Hematopoietic multipotent progenitor cell treated with erythropoietin and hydrocortisone succinate and interleukin-3 and kit ligand, for 15 days (in vitro differentiated cells): ENCODE measurements at regions not wholly inside any gene's neighbourhood (a gene's known extent, or its start where the extent isn't known, plus 50 kb on each side); places are given as distances from the start of the nearest gene placed in this dataset.

Source experiments
- DNase-seq: peaks from one replicate; pipeline ENCODE4 v3.0.0-alpha.2; 2015; ENCODE audit warnings: low spot score

DNA sequence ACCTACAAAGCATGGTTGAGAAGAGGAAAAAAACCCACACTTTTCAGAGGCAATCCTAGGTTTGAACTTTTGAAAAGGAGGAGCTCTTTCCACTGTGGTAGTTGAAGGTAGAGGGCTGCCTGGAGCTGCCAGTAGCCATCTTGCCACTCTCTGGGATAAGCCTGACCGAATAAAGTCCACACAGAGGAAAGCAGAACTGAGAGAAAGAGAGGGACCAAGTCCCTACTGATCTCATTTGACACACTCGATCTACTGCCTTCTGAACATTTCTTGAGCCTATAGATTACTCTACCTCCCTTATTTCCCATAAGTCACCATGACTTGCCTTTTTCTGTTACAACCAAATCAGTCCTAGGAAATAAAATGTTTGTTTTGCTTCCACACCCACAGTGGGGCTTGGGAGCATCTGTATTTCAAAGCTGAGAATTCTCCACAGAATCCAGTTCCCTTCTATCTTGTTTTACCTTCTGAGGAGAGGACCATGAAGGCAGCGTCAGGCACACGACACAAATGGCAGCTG is 147.0 kb upstream of the PTPRK start:
- no peak for DNase-seq

DNA sequence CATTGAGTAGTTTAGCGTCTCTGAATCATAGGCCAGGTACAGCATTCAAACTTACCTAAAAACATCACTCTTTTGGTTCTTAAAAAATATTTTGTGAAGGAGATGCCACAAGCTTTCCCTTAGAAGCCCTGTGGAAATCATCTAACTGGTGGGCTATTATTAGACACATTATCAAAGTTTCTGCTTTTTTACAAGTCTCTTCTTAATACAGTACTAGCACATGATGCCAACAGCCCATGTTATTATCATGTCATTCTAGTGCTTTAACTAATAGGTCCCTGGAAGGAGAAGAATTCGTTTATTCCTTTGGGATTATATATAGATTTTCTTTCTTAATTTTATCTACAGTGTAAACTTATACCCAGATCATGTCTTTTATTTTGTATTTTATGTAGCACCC is 146.0 kb upstream of the PTPRK start:
- DNase-seq = no peak

DNA sequence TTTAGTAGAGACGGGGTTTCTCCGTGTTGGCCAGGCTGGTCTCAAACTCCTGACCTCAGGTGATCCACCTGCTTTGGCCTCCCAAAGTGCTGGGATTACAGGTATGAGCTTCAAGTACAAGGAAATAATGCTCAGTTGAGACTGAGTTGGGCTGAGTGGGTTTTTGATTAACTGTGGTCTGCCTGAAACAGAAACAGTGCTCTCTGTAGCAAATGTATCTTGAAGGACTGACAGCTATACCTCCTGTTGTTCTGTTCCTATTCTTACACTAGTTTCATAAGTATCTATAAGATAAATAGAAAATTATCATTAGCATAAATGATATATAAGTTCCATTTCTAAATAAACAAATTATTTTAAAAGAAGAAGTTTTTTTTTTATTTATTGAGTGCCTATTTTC is 142.8 kb upstream of the PTPRK start:
- no peak for DNase-seq

DNA sequence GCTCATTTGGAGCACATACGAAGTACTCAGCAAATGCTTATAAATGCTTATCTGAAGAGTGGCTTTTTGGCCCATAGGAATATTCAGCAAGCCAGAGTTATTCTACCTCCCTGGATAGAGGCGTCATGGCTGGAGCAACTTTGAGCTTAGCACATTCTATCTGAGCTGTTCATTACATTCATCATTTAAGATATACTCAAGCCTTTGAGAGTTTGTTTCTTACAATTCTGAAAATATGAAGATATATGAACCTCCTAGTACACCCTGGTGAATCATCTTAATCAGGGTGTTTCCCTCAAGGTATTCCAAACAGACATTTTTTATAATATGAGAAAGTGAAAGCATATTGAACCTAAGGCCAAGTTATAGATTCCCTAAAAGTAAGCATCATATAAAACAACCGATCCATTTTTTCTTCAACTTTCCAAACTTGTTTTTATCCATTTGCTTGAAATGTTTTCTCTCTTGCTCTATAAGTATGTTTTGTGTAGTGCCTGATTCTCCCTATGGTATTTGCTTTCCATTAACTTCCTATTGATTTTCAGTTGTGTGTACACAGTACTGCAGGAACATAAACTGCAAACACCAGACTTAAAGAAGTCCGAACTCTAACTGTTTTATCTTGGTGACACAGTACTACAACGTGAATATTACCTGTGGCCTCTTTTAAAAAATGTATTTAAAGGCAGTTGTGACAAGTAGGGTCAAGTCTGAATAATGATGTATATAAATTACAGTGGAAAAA is 139.7 kb upstream of the PTPRK start:
- no peak for DNase-seq

DNA sequence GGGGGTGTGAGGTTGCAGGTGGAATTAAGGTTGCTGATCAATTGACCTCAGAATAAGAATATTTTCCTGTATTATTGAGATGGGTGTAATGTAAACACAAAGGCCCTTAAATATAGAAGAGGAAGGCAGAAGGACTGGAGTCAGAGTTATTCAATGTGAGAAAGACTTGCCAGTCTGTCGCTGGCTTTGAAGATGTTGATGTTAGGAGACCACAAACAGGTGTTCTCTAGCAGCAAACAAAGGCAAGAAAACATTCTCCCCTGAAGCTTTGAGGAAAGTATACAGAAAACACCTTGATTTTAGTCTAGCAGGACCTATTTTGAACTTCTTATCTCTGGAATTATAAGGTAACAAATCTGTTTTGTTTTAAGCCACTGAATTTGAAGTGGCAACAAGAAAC is 138.9 kb upstream of the PTPRK start:
- DNase-seq = no peak

DNA sequence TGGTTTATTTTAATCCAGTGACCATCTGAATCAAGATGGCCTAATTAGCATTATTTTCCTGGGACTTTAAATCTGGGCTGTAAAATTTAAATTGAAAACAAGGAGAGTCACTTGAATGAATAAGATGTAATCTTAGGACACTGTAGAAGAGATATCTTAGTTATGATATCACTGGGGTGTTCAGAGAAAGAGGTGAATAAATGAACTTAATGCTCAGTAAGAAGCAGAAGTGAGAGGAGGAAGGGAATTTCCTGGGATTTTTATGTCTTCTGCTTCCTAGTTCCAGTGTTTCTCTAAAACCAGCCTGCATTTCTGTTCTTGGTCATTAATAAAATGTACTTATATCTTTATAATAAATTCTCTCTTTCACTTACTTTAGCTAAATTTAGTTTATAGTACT is 136.8 kb upstream of the PTPRK start:
- DNase-seq = no peak

DNA sequence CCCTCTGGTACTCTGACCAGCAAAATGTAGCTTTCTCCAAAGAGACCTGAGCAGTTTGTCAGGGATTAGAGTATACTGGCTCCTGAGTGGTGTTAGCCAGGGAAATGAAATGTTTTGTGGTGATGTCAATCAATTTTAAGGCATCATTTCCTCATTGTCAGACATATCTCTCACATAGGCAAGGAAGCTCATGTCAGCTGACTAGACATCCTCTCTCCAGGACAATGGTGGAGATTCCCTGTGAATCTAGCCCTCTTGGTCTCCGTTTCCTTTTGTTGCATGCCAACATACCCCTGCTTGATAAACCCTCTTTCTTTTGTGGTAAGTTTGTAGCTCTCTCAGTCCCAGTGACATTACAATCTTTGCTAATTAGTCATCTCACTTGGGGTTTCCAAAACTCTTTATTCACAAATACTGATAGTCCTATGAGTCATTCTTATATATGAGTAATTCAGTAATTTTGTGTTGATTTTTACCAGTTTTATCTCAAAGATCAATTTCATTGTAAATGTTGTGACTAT is 135.6 kb upstream of the PTPRK start:
- no peak for DNase-seq

DNA sequence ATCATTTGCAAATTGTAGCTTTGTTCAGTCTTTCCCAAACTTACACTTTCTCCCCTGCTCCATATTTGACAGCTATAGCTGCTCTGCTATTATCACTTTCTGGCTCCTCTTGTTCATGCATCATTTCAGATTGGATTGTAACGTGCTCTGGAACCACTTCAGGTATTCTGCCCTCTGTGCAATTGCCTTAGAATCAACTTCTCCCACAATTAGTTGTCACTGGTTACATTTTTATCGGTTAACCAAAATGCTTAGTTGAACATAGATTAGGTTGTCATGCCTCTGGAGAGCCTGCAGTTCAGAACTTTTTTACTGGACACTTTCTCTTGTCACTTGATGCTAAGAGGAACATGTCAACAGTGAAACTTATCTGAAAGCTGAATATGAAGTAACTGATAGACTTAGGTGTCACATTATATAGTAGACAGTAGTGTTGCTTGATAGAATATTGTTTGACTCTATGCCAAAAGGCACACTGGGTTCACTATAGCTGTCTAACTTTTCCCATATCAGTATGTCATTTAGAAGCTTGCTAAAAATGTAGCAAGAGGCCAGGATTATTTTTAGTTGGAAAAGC is 127.7 kb upstream of the PTPRK start:
- no peak for DNase-seq

DNA sequence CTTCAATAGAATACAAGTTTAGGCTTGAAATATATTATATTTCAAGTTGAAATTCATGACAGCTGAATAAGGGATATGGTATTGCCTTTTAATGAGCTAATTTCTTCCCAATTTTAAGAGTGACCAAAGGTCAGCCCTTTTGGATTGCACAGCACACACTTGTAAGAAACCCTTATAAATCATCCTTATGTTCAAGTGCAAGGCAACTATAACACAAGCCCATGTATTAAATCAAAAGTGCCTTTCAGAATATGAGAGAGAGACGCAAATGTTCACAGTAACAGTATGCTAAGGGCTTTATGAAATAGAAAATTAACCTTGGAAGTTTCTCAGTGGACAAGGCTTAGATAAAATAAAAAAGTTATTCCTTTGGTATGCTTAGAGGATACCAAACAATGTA is 121.7 kb upstream of the PTPRK start:
- no peak for DNase-seq

DNA sequence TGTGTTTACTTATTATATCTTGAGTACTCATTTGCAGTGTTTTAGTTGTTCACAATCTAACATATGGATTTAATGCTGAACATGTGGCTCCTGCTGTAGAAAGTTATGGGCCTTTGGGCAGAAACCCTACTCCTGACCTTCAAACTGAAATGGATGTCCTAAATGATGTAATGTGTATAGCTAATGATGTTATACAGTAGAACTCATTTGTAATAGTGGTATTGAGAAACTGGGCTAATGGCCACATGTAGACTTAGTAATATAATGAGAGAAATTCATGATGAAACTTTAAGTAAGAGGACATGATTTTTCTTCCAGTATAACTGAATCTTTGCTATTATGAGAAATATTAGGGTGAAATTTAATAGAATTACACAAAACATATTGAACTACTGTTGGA is 121.3 kb upstream of the PTPRK start:
- no peak for DNase-seq

DNA sequence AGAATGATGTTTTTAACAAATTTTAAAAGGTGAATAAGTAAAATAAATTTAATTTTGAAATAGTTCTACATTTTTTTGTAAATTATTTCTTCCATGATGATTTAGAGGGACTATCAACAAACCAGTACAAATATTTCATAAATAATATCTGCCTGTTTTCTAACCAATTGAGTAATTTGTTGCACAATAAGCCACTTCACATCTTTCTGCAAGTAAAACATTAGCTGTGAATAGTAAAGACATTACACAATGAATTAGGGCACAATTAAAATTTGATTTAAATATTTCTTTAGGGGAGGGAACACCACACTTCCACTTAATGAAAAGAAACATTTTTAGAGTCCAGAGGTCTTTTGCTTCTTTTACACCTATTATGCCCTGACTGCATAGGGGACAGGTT is 118.4 kb upstream of the PTPRK start:
- DNase-seq = no peak

DNA sequence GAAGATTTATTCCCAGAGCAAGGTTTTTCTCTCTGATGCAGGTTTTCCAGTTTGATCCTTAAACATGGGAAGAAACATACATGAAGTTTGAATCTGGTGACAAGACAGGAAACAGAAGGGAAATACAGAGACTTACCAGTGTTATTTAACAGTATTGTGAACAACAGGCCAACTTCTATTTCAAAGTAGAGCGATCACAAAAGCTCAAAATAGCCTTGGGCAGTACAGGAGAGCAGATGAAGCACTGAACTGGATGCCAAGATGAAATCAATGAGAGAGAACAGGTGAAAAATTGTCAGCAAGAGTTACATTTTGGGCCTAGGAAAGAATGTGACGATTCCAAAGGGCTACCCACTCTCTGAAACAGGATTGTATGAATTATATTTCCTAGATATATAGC is 114.8 kb upstream of the PTPRK start:
- no peak for DNase-seq

DNA sequence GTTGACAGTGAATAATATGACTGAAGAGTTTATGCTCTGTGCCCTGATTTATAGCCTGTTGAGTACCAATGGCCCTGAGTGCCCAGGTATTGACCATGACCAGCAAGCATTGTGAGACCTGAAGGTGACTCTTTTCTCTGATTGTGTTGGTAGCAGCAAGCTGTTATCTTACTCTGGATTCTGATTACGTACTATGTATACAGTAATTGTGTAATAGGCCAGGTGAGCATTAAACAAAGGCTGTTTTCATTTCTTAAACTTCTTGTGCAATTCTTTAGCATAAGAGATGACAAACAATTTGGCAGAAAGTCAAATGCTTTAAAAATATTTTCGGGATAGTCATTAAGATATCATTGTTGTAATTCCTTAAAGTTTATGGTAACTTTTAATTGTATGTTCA is 111.7 kb upstream of the PTPRK start:
- no peak for DNase-seq

DNA sequence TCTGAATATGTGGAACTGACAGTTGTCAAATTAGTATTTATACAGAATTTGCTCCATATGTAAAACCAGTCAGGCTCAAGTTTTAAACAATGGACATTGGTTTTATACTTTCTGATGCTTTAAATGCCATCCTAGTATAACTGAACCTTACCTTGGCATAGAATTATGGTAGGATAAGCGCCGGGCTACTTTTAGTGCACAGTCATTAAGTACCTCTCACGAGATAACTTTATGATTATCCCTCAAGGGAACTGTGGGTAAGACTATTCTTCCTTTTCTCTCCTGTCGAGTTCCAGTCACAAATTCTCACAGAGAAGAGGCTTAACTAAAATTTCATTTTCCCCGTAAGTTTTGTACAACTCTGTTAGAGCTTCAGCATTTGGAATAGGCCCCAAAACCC is 110.6 kb upstream of the PTPRK start:
- DNase-seq = no peak

DNA sequence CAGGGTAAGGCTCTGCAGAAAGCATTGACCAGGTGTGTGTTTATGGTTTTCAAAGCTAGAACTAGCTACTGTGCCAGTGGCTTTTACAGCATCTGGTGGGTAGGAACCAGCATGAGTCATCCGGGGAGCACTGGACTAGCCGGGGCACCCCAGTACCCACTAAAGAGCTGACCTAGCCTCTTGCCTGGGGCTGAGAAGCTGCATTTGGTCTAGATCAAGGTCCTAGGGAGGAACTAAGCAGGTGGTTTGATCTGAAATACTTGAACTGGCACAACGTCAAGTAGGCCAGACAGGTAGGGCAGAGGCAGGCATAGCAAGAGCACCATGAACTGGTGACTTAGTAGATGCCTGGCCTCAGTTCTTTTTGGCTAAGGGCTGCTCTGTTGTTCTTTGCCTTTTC is 109.8 kb upstream of the PTPRK start:
- DNase-seq = no peak

DNA sequence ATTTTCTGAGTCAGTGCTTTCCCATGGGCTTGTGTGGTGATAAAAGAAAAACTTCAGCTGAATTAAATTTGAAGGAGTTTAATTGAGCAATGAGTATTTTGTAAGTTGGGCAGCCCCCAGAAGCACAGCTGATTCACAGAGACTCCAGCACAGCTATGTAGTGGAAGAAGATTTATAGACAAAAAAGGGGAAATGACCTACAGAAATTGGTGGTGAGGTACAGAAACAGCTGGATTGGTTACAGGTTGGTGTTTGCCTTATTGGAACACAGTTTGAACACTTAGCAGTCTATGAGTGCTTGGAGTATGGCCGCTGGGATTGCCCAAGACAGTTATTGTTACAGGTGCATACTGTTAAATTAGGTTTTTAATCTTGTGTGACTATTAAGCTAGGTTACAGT is 96.9 kb upstream of the PTPRK start:
- no peak for DNase-seq

DNA sequence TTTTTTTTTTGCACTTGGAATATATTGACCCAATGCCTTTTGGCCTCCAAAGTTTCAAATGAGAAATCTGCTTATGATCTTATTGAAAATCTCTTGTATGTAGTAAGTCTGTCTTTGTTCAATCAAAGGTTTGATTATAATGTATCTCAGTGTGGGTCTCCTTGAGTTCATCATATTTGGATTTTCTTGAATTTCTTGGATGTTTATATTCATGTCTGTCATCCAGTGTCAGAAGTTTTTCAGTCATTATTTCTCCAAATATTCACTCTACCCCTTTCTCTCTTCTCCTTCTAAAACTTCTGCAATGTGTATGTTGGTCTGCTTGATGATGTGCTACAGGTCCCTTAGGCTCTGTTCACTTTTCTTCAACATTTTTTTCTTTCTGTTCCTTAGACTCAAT is 95.9 kb upstream of the PTPRK start:
- no peak for DNase-seq

DNA sequence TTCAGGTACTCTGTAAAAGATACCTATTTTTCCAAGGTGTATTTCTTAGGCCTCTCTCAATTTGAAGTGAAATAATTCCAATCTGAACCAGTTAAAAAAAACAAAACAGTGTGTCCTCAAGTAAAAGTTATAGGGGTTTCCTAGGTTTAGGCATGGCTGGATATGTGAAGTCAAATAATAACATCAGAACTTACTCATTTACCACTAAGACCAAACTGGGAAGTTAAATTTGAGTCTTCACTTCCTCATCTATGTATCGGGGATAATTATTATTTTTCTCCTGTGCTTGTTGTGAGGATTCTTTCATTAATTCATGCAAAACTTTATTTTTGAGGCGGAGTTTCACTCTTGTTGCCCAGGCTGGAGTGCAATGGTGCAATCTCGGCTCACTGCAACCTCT is 86.2 kb upstream of the PTPRK start:
- no peak for DNase-seq

DNA sequence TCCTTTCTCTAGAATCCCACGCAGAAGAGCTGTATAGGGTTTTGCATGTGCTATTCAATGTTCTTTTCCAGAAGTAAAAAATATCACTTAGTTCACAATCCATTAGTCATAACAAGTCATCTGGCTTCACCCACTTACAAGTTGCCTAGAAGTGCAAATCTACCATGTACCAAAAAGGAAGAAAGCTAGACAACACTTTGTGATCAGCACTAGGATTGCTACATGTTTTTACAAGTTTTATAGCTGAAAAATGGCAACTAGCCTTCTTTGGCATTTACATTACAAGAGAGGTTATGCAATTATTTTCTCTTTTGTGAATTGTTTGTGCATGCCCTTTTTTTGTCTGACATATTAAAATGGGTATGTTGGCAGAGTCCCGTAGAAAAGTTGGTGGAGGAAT is 85.6 kb upstream of the PTPRK start:
- DNase-seq = no peak

DNA sequence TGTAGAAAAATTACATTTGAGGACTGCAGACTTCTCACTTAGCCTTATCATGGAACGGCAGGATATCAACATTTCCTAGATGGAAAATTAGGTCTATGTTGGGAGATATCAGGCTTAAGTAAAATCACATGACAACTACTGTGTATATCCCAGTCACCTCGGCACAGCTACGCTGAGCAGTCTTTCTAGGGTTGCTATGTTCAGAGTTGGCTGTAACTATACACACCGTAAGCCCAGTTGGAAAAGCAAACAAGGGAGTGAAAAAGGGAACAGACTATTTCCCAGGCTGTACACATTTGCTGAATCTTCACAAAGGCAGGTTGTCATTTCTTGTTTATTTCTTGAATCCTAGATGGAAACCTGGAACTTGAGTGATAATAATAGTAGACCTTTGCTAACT is 80.7 kb upstream of the PTPRK start:
- no peak for DNase-seq

DNA sequence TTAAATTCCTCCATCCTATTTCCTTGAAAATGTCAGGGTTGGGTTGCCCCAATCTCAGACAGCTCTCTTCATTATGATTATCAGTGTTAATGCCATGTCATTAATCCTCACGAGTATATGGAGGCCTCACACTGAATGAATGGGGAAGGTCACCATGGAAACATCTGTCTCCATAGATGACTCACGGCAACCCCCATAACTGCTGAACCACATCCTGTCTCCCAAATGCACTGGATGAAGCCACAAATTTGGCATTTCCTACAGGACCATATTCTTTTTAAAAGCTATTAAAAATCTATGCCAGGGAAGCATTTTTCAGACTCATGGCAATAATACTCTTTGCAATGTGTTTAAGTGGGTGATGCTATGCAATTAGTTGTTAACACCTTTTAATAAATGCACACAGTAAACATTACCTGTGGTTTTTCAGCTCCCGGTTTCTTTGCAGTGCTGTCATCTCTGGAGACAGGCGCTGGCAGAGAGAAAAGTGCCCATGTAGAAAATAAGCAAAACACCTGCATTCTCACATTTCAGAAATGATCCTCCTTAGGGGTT is 80.1 kb upstream of the PTPRK start:
- DNase-seq = no peak

DNA sequence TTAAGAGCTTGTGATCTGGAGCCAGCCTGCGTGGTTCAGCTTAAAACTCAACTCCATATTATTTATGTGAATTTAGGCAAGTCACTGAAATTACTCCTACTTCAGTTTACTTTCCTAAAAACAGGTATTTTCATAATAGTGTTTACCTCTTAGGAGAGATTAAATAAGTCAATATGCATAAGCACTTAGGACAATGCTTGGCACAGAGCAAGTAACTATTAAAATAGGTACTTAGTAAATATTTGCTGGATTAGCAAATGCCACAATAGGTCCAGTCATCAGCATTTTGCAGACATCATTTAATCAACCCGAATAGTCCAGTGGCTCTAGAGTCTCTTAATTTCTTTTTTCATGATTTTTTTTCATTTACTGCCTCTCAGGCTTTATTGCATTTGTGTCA is 78.6 kb upstream of the PTPRK start:
- no peak for DNase-seq

DNA sequence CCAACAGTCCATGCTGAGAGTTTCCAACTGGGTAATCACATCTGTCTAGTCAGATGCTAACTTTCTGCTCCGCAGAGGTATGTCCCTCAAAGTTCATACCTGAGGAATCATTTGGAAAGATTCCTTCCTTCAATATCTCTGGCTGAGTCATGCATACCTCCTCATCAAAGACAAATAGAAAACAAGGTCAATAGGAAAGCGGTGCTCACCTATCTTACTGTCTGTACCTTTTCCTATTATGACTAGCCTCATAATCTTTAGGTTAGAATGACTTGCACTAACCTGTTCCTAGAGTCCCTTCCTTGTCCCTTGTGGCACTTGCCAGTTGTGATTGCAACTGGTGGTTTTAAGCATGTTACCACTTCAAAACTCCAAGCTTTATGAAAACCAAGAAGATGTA is 78.2 kb upstream of the PTPRK start:
- DNase-seq = no peak

DNA sequence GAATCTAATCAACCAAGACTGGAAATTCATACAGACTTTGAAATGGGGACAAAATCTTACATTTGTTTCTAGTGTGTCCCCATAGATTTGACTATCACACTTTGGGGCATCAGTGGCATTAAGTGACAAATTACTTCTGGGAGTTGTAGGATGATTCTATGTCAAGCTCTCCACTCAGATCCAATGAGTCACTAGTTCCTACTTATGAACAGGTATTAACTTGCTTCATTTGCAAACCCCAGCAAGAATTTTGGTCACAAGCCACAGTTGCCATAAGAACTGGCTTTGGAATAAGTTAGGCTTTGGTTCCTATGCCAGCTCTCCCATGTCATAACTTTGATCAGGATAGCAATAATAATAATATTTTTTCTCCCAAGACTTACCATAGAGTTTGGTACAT is 77.6 kb upstream of the PTPRK start:
- DNase-seq = no peak
